ENCODE measurements at regions not wholly inside any gene's neighbourhood (a gene's known extent, or its start where the extent isn't known, plus 50 kb on each side); places are given as distances from the start of the nearest gene placed in this dataset.

DNA sequence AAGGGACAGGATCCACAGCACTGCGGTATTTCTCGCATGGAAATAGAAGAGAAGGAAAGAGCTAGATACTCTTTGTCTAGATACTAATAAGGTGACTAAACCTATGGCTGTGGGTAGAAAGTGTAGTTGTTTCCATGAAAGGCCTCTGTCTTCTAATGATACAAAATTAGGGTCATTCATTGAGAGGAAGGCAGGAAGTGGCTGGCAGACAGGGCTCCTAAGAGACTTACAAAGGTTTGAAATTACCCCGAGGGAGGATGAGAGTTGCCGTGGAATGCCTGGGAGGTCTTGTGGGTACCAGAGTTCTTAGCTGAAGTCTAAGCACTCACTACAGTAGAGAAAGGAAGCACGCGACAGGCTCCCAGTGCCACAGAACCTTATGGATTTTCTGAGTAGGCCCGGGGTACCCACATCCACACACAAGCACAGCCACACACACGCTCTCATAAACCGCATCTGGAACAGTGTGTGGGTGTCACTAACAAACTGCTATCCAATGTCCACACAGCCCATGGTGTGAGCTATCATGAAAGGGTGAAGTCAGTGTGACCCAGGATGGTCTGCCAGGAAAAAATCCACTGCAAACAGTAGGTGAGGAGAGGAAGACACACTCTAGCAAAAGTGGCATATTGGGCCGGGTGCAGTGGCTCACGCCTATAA lies 221.4 kb downstream of the FAM43A start:
- no peak for FAIRE-seq
- no peaks in the 10 kb centered on the region for H3K4me1 ChIP-seq (ENCODE audit: insufficient read depth, low read length)
- 77% methylated on average over 11 of the region's 11 CpGs for WGBS (ENCODE audit: low lambda C conversion rate)
- no peak for TF ChIP-seq RFXANK (CRISPR knock-in tag; IDR thresholded peaks at IDR 0.05)
- TF ChIP-seq RFX1 (IDR thresholded peaks at IDR 0.05): no peak
- TF ChIP-seq, protein P1, sequence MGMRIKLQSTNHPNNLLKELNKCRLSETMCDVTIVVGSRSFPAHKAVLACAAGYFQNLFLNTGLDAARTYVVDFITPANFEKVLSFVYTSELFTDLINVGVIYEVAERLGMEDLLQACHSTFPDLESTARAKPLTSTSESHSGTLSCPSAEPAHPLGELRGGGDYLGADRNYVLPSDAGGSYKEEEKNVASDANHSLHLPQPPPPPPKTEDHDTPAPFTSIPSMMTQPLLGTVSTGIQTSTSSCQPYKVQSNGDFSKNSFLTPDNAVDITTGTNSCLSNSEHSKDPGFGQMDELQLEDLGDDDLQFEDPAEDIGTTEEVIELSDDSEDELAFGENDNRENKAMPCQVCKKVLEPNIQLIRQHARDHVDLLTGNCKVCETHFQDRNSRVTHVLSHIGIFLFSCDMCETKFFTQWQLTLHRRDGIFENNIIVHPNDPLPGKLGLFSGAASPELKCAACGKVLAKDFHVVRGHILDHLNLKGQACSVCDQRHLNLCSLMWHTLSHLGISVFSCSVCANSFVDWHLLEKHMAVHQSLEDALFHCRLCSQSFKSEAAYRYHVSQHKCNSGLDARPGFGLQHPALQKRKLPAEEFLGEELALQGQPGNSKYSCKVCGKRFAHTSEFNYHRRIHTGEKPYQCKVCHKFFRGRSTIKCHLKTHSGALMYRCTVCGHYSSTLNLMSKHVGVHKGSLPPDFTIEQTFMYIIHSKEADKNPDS (CRISPR knock-in tag; IDR thresholded peaks at IDR 0.05): no peak
- no peak for TF ChIP-seq SNRNP70 (IDR thresholded peaks at IDR 0.05; ENCODE audit: low read depth, low read length)
- TF ChIP-seq ZNF709 (CRISPR knock-in tag; IDR thresholded peaks at IDR 0.05): no peak
- no peak for TF ChIP-seq ZMYM3 (CRISPR knock-in tag; IDR thresholded peaks at IDR 0.05)
- no peak for TF ChIP-seq ZNF850 (CRISPR knock-in tag; conservative IDR thresholded peaks at IDR 0.05)
- TF ChIP-seq, protein P2, sequence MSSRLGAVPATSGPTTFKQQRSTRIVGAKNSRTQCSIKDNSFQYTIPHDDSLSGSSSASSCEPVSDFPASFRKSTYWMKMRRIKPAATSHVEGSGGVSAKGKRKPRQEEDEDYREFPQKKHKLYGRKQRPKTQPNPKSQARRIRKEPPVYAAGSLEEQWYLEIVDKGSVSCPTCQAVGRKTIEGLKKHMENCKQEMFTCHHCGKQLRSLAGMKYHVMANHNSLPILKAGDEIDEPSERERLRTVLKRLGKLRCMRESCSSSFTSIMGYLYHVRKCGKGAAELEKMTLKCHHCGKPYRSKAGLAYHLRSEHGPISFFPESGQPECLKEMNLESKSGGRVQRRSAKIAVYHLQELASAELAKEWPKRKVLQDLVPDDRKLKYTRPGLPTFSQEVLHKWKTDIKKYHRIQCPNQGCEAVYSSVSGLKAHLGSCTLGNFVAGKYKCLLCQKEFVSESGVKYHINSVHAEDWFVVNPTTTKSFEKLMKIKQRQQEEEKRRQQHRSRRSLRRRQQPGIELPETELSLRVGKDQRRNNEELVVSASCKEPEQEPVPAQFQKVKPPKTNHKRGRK (CRISPR knock-in tag; IDR thresholded peaks at IDR 0.05): no peak
- TF ChIP-seq, protein P3, sequence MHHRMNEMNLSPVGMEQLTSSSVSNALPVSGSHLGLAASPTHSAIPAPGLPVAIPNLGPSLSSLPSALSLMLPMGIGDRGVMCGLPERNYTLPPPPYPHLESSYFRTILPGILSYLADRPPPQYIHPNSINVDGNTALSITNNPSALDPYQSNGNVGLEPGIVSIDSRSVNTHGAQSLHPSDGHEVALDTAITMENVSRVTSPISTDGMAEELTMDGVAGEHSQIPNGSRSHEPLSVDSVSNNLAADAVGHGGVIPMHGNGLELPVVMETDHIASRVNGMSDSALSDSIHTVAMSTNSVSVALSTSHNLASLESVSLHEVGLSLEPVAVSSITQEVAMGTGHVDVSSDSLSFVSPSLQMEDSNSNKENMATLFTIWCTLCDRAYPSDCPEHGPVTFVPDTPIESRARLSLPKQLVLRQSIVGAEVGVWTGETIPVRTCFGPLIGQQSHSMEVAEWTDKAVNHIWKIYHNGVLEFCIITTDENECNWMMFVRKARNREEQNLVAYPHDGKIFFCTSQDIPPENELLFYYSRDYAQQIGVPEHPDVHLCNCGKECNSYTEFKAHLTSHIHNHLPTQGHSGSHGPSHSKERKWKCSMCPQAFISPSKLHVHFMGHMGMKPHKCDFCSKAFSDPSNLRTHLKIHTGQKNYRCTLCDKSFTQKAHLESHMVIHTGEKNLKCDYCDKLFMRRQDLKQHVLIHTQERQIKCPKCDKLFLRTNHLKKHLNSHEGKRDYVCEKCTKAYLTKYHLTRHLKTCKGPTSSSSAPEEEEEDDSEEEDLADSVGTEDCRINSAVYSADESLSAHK (CRISPR knock-in tag; IDR thresholded peaks at IDR 0.05; ENCODE audit: borderline replicate concordance): no peak
- TF ChIP-seq ERF (CRISPR knock-in tag; IDR thresholded peaks at IDR 0.05): no peak
- TF ChIP-seq, protein P4, sequence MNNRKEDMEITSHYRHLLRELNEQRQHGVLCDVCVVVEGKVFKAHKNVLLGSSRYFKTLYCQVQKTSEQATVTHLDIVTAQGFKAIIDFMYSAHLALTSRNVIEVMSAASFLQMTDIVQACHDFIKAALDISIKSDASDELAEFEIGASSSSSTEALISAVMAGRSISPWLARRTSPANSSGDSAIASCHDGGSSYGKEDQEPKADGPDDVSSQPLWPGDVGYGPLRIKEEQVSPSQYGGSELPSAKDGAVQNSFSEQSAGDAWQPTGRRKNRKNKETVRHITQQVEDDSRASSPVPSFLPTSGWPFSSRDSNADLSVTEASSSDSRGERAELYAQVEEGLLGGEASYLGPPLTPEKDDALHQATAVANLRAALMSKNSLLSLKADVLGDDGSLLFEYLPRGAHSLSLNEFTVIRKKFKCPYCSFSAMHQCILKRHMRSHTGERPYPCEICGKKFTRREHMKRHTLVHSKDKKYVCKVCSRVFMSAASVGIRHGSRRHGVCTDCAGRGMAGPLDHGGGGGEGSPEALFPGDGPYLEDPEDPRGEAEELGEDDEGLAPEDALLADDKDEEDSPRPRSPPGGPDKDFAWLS (CRISPR knock-in tag; IDR thresholded peaks at IDR 0.05; ENCODE audit: borderline replicate concordance): no peak
- TF ChIP-seq, protein P5, sequence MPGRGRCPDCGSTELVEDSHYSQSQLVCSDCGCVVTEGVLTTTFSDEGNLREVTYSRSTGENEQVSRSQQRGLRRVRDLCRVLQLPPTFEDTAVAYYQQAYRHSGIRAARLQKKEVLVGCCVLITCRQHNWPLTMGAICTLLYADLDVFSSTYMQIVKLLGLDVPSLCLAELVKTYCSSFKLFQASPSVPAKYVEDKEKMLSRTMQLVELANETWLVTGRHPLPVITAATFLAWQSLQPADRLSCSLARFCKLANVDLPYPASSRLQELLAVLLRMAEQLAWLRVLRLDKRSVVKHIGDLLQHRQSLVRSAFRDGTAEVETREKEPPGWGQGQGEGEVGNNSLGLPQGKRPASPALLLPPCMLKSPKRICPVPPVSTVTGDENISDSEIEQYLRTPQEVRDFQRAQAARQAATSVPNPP (CRISPR knock-in tag; IDR thresholded peaks at IDR 0.05): no peak
- TF ChIP-seq RBFOX2 (IDR thresholded peaks at IDR 0.05; ENCODE audit: low read depth, low read length): no peak
- no peak for TF ChIP-seq ZEB1 (IDR thresholded peaks at IDR 0.05; ENCODE audit: insufficient replicate concordance, low read depth)
- TF ChIP-seq SP5 (CRISPR knock-in tag; IDR thresholded peaks at IDR 0.05; ENCODE audit: borderline replicate concordance, low read depth): no peak
- BruUV-seq (replicated peaks): no TSS peak
- intact Hi-C loops (cut with micrococcal nuclease; ENCODE audit: unreplicated experiment): no loop called here
- CTCF ChIA-PET (ENCODE audit: low intra/inter-chr PET ratio, low total read pairs): no interaction called here
- no peak overlapping the region for H3K4me2 ChIP-seq (ENCODE audit: low read depth, low read length)
- no peaks in the 10 kb centered on the region for H4K20me1 ChIP-seq (ENCODE audit: insufficient read depth, low read length)
- H3K9ac ChIP-seq (ENCODE audit: insufficient read depth, low read depth, low read length): no peak overlapping the region
- no peak overlapping the region for H2AFZ ChIP-seq (ENCODE audit: low read length)
- no peak for DNase-seq (ENCODE audit: low spot score)
- peaks cover 0 to 5% of the 10 kb centered on the region in 2 experiments; a peak in 1 of 5 replicates for H3K27me3 ChIP-seq (ENCODE audit: control insufficient read depth in 1 of 2, insufficient read depth in 2 of 2, low read length in 2 of 2)
- H3K36me3 ChIP-seq (replicated peaks in 1 of 2; ENCODE audit: control insufficient read depth in 1 of 2, insufficient read depth in 2 of 2, low read length in 2 of 2): no peaks in the 10 kb centered on the region
- in situ Hi-C loops (cut with HindIII; ENCODE audit: extremely low pct_ligation_motif_present, low pct_unique_long_range_greater_than_20kb): no loop called here
- ATAC-seq: no peak
- H3K4me3 ChIP-seq (replicated peaks in 1 of 3; ENCODE audit: insufficient read depth in 1 of 3, low read depth in 2 of 3, low read length in 3 of 3): no peak overlapping the region
- POLR2A ChIA-PET: no interaction called here
- H3K79me2 ChIP-seq (ENCODE audit: insufficient read depth, low read length): no peaks in the 10 kb centered on the region
- H3K27ac ChIP-seq (ENCODE audit: extremely low read length, insufficient read depth, low read length): no peak overlapping the region
- H3K9me3 ChIP-seq (ENCODE audit: low read length): peaks cover 8% of the 10 kb centered on the region; the same call in 1 of the 2 replicates
